CD4-positive, alpha-beta T cell treated with Interferon gamma for 1 hour (primary cell): ENCODE measurements at regions not wholly inside any gene's neighbourhood (a gene's known extent, or its start where the extent isn't known, plus 50 kb on each side); places are given as distances from the start of the nearest gene placed in this dataset.

ENCODE experiments used
- DNase-seq: peaks from one replicate; pipeline ENCODE4 v3.0.0-alpha.2; 2020

DNA sequence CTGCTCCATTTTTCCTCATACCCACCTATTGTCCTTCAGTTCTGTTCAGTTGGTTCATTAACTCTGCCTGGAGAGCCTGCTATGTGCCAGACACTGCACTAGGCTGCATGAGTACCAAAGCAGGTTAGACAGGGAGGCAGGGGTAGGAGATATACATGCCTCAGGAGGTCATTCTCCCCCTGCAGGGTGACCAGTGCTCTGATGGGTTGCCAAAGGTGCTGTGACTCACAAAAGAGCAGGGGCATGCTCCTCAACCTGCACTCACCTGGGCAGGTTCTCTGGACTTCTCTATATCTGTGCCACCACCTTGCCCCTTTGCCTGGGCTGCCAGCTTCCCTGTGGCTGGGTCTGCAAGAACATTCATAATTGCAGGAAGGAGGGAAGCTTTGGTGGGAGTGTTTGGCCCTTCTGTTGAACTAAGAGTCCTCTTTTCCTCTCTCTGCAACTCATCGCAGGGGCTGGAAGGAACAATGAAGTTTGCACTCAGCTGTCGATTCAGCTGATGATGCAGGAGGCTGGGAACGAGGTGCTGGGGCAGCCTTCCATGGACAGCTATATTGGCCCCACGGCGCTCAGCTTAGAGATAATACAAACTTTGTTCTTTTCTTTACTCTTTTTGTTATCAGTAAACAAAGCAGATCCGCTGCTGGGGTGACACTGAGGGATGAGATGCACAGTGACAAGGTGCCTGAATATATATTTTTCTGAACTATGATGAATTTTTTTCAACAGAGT lies 356.4 kb upstream of the PLXNA2 start:
- no peak for DNase-seq

DNA sequence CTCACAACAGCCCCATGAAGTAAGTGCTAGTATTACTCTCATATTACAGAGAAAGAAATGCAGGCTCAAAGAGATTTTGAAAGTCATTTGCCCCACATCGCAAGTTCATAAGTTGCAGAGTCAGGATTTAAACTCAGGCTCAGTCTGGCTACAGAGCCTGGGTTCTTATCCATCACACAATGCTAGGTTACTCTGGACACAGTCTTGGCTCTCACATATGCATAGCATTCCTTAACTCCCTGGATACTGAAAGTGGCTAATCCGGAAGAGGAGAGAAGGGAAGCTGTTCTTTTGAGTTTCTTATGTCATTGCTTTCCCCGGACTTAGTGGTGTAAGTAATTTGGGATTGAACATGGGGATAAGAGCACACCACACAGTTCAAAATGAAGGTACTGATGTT lies 357.4 kb upstream of the PLXNA2 start:
- DNase-seq, result no peak

DNA sequence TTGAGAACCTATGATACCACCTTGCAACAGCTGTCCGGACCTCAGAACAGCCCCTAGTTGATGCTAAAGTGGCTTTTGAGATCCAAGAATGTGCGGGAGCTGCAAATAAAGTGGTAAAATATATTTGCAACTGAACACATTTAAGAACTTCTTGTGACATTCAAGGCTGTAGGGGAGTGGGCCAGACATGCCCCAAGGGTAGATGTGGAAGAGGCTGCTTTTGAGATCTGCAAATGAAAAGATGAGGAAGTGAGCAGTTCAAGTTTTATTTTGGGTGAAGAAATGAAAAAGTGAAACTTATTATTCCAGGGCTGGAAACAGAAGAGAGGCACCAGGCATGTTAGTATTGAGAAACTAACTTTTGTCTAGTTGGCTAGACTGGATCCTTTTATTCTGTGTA lies 359.5 kb upstream of the PLXNA2 start:
- DNase-seq, result no peak

DNA sequence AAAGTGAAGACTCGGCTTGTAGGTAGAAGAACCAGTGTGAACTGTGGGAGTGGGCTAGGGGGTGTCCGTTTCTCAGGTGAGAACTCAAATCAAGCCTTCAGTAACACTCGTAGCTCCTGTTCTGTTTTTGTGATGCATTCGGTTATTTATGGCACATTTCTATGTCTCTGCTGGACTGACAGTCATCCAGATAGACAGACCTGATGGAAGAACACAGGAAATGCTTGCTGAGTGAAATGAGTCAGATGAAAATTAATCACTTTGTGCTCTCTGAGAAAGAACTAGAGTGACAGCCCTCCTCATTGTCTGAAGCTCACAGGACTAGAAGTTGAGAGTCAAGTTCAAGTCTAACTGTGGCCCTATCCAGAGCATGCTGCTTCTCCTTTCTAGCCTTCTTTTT lies 360.1 kb upstream of the PLXNA2 start:
- DNase-seq, result no peak

DNA sequence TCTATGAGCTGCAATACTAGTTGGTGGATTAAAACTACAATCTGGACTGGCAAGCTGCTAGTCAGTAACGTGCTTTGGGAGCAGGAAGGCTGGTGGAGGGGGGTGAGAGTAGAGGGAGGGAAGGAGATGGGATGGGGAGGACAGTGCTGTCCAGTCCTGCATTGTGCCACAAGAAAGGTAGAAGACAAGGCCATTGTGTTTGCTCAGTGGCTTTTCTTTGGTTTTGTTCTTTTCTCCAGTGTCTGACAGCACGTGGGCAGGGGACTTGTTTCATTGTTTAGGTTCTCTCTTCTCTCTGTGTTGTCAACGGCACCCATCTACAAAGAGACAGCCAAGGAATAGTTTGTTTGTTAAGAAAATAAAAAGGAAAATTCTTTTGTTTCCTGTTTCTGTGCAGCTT lies 362.8 kb upstream of the PLXNA2 start:
- DNase-seq, result no peak

DNA sequence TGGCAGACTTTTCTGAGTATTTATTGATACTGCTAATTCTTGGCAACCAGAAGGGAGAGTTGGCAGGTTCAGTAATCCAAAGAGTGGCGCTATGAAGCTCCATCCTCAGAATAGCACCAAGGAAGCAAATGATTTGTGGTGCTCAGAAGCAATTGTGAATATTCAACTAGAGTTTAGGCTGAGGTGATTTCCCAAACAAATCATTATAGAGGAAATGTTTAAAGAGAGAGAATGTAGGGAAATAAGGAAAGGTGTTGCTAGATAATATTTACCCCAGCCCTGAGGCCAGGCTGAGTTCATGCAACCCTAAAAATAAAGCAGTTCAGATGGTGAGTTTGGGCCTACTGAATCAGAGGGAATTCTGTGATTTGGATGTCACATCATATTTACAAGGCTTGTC lies 363.4 kb upstream of the PLXNA2 start:
- no peak for DNase-seq

DNA sequence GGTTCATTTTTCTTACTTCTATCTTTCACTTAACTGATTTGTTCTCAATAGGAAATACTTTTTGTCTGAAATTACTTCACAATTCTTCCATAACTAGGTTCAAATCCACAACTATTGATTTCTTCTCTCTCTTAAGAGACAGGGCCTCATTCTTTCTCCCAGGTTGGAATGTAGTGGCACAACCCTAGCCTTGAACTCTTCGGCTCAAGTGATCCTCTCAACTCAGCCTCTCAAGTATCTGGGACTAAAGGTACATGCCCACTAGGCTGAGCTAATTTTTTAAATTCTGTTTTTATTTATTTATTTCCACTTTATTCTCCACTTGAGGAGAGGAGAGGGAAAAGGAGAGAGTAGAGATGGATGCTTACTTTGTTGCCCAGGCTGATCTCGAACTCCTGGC lies 370.4 kb upstream of the PLXNA2 start:
- DNase-seq, result no peak

DNA sequence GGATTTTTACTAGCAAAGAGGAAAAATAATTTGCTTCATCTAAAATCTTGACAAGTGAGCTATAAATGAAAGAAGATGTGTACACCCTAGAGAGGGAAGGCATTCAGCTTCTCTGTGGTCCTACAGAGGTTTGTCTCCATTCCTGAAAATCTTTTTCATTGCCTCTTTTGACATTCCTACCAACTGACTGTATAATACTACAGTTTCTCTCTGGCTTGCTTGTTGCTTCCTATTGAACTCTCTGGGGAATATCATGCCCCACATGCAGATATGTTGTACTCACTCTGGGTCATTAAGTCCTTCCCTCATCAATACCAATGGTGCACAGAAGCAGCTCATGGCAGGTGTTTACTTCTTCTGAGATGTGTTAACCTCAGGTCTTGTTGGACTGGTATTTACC lies 371.2 kb upstream of the PLXNA2 start:
- no peak for DNase-seq

DNA sequence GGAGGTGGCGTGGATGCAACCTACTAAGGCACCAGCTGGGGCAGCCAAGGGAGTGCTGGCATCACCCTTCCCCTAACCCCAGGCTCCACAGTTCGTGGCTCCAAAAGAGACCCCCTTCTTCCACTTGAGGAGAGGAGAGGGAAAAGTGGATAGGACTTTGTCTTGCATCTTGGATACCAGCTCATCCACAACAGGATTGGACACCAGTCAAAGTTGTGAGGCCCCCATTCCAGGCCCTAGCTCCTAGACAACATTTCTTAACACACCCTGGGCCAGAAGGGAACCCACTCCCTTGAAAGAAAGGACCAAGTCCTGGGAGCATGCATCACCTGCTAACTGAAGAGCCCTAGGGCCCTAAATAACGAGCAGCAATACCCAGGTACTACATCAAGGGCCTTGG lies 372.6 kb upstream of the PLXNA2 start:
- DNase-seq, result no peak

DNA sequence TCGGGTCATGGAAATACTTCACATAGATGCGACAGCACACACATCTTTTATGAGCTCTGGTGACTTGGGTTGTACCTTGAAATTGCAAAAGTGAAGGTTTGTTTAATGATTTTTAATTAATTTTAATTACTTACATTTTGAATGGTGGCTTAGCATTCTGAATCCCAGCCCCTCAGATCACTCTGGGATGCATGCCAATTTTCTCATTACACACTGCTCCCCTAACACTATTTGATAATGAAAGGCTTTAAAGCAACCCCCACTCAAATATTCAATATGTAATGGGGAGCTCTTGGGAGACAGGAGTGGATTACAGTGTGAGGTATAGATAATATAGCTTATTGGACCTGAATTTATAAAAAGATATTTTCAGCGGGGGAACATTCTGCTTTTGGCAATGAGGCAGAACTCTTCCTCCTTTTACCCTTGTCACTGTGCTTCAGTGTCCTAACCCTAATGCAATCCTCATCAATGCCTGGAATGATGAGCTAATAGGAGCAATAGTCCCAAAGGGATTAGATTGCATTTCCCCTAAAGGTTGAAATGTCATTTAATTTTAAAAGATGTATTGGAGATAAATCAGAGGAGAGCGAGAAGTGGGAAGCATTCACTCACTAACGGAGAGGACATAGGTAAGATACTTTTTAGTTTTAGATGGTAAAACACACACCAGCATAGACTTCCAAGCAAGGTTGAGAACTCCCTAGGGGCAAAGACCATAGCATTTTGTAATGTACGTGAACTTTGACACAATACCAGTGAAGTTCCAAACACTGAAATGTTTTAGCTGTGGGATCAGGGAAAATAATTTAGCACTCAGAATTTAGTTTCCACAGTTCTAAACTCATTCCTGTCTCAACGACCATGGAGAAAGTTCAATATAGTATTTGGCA lies 384.1 kb upstream of the PLXNA2 start:
- no peak for DNase-seq

DNA sequence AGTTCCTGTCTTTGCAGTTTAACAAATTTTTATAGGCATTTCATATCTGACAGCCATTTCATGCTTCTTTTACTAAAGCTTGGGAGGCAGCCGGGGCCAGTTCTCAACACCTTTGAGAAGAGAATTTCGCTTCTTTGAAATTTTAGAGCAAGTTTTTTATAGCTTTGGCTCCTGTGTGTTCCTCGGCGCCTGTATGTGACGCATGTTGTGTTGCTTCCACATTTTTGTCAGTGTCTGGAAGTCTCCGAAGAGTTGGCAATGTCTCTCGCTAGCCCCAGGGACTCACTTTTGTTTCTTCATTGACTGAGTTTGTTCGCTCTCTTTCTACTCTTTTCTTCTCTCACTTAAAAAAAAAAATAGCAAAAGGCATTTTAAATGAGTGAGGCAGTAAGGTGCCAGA lies 386.9 kb upstream of the PLXNA2 start:
- DNase-seq, result no peak

DNA sequence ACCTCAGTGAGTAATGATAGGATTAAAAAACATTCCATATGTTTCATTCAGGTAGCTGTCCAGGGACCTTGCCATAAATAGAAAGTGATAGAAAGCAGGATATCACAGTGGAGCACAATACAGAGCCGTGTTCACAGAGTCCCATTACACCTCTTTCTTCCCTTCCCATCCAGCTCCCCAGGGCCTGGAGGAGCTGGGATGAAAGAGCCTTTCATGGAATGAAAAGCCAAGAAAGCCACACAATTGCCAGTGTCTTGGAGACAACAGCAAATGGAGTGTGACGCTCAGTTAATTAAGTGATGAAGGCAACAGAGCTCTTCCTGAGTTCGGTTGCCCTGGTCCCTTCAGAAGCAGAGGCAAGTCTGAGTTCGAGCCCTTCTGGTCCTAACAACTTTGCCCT lies 387.3 kb upstream of the PLXNA2 start:
- DNase-seq, result no peak

DNA sequence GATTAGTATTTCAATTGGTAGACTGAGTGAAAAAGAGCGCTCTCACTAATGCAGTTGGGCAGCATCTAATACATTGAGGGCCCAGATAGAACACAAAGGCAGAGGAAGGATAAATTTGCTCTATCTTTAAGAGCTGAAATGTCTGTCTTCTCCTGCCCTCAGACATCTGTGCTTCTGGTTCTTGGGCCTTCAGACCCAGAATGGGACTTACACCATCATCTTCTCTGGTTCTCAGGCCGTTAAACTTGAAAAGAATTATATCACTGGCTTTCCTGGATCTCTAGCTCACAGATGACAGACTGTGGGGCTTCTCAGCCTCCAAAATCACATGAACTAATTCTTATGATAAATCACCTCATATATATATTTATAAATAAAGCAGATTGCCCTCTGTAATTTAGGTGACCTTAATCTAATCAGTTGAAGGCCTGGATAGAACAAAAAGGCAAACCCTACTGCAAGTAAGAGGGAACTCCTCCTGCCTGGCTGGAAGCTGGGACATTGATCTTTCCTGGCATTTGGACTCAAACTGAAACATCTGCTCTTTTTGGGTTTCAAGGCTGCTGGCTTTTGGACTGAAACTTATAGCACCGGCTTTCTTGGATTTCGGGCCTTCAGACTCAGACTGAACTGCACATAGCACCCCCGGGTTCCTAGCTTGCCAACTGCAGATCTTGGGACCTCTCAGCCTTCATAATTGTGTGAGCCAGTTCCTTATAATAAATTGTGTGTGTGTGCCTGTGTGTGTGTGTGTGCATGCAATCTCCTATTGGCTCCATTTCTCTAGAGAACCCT lies 390.4 kb upstream of the PLXNA2 start:
- no peak for DNase-seq

DNA sequence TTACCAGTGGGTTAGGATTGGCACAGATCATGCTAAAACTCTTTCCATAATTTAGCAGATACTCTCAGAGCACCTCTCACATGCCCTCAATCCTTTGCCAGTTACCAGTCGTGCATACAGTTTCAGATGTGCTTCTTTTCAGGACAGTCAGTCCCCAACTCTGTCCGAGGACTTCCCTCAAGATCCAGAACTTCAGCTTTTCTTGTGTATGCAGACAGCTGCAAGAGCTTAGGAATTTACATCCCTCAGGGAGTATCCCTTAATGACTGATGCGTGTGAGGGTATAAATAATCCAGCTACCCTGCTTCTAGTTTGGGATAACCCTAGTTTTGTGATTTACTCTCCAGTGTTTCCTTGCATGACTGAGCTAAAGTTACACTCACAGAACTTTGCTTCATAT lies 393.0 kb upstream of the PLXNA2 start:
- DNase-seq, result no peak

DNA sequence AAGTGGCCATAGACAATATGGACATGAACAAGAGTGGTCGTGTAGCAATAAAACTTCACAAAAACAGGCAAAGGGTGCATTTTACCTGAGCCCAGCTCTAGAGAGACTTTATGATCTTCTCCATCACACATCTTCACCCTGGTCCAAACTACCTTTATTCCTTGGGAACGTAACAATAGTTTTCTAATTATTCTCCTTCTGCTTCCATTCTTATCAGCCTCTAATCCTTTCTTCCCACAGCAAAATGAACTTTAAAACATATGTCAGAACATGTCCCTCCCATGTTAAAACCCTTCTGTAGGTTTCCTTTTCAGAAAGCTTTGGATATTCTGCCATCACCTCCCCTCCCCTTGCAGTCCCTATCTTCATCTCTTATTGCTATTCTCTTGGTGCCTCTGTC lies 395.2 kb upstream of the PLXNA2 start:
- DNase-seq, result no peak

DNA sequence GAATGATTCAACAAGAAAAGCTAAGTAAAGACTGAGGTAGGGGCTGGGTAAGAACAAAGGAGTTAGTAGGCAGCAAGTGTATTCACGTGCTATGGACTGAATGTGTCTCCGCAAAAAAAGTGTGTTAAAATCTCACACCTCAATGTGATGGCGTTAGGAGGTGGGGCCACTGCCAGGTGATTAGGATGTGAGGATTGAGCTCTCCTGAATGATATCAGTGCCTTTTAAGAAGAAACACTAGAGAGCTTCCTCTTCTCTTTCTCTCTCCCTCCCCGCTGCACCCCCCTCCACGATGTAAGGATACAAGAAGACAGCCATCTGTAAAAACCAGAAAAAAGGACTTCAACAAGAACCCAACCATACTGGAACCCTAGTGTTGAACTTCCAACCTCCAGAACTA lies 396.1 kb upstream of the PLXNA2 start:
- DNase-seq, result no peak

DNA sequence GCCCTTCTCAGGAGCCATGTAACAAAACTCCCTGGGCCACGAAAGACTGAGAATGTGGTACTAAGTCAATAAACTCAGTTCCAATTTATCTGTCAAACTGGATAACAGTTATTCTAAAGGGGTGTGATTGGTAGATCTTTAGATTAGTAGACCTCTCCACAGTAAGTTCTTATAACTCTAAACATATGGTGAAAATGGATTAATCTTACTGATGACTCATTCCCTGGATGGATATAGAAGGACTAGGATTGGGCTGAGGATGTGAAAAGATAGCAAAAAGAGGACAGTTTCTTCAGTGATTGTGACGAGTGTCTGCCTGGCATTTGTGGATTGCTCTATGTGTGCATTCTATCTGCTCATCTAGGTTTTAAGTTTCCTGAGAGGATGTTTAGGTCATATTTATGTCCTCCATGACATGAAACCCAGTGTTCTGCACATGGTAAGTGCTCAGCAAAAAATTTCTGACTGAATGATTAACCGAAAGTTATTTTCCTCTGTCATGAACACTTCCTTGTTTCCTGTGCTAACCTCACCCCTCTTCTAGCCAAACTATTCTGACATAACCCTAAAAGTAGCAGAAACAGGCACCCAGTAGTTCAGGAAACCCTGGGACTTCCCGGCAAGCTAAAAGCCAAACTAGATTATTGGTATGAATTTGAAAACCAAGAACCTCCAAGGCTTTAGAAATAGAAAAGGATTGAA lies 397.5 kb upstream of the PLXNA2 start:
- DNase-seq, result no peak

DNA sequence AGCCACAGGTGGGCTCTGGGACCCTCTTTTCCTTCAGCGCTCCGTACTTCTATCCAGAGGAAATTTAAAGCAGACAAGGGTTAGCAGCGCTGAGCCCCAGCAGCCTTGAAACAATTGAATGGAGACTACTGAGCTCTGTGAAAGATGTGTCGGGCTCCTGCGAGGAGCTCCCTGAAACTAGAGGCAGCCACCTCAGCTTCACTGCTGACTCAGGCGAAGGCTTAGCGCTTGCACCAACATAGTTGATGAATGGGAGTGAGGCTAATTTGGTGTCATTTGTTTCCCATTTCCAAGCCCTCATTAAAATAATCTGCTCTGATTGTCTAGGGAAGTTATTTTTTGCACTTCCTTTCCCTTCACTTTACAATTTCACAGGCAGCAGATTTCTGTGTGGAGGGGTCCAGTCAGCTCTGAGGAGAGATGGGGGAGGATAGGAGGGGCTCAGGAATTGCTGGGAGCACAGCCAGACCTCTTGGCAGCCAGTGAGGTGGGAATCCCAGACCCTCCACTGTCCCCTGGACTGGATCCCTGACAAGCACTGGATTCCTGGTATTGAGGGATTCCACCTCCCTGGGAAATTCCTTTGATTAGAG lies 398.9 kb upstream of the PLXNA2 start:
- DNase-seq, result no peak

DNA sequence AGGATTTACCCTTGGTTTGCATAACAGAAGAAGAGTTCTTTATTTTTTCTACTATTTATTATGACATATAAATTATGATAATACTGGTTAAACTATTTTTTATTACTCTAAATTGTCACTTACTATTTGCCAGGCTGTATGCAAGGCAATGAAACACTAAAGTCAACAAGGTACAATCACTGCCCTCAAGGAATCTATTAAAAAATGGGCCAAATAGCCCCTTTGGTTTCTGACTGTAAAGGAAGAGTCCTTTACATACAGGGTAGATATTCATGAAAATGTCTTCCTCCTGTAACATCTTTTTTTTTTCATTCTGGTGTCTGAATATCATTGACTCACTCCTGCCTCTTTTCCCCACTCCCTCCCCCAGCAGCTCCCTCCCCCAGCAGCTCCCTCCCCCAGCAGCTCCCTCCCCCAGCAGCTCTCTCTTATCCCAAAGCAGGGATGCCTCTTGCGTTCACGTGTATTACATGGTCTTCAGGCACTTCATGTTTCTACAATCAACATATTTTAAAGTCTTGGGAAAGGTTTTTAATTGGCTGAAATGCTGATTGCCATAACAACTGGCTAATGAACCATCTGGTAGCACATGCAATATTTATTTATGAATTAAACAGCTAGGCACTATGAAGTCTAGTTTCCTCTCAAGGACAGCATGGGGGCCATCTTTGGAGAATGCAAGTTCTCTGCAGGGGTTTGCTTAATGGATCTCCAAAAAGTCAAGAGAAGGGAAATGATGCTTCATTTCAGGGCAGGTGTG lies 400.4 kb upstream of the PLXNA2 start:
- no peak for DNase-seq

DNA sequence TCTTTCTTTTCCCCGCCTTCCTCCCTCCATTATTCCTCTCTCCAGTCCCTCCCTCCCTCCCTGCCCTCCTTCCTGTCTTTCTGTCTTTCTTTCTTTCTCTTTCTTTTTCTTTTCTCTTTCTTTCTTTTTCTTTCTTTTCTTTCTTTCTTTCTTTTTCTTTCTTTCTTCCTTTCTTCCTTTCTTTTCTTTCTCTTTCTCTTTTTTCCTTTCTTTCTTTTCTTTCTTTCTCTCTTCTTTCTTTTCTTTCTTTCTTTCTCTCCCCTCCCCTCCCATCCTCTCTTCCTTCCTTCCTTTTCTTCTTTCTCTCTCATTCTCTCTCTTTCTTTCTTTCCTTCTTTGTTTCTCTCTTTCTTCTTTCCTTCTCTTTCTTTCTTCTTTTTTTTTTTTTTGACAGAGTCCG lies 402.2 kb upstream of the PLXNA2 start:
- DNase-seq, result no peak

DNA sequence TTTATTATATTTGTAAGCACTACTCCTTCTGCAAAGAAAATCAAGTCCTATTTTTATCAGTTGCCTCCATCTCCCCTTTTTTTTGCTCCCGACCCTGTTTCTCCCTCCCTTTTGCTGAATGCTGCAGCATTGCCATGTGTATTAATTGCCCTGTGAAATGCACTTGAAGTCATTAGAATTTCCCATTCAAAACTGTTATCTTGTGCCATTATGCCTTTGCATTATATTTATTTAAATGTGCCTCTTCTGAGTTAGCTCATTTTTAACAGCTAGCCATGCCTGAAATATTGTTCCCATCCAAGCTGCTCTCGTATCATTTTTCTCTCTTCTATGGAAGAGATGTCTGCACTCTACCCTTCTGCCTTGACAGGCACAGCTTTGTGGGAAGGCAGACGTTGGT lies 404.0 kb upstream of the PLXNA2 start:
- no peak for DNase-seq
